Activated gamma-delta T cell treated with anti-CD3 and anti-CD28 coated beads, Interleukin-2, amount 50 U/mL, for 16 hours (primary cell): ENCODE measurements at regions not wholly inside any gene's neighbourhood (a gene's known extent, or its start where the extent isn't known, plus 50 kb on each side); places are given as distances from the start of the nearest gene placed in this dataset.

ENCODE experiments used
- DNase-seq: peaks from one replicate; pipeline ENCODE4 v3.0.0-alpha.2; 2020; ENCODE audit warnings: low read depth

DNA sequence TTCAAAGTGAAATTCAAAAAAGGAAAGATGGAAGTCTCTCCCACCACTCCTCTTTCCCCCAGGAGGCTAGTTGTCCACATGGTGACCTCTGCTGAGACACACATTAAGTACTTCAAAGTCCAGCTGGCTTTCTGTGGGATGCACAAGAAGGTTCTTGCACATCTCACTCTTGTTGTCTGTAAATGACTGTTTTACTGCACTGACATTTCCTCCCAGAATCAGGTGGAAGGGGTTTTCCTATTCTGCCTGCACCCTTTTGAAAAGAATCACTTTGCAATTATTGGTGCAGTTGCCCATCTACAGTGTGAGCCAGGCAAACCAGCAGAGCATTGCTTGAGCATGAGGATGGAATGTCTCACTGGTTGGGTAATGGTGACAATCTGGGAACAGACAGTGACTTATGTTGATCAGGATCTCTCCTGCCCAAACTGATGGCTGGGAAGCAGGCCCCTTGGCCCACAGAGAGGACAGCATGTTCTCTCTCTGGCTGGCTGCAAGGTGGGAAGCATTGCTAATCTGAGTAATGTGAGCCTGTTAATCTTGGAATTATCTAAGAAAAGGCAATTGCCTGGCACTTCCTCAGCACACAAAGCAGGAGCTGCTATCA lies 347.7 kb upstream of the SATB1 start:
- no peak for DNase-seq

DNA sequence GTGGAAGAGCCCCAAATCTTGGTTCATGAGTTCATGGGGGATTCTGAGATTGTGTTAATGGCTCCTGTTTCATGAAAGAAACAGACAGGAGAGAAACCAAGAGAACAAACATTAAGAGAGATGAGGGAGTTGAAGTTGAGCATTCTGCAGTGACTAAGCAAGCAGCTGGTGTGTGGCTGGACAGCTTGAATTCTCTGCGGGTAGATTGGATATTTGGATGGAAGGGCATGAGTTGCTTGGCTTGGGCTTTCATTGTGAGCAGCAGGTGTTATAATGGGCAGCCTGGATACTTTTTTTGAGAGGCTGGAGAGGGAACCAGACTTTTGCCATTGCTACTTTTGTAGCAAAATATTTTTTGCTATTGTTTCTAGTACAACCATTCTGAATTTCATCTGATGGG lies 346.8 kb upstream of the SATB1 start:
- no peak for DNase-seq

GRCh38 chr3:18770800-18771199 lies 345.7 kb upstream of the SATB1 start:
- DNase-seq: no peak

DNA sequence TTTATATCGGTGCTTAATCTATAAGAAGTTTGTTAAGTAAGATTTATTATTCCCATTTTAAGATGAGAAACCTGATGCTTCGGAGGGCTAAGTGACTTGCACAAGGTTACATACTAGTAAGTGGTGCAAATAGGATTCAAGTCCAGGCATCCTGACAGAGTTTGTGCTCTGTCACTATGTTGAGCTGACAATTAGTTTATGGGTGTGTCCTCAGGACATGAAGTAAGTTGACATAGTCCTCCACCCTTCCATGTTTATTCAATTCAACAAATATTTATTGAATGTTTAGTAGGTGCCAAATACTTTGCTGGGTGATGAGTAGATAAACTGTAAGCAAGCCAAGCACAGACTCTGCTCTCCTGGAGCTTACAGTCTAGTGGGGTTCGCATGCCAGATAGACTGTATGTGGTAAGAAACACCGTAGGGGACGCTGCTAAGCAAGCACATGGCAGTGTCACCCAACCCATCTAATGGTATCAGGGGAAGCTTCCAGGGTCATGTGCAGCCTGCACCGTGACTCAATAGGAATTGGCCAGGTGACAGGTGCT lies 342.7 kb upstream of the SATB1 start:
- no peak for DNase-seq

DNA sequence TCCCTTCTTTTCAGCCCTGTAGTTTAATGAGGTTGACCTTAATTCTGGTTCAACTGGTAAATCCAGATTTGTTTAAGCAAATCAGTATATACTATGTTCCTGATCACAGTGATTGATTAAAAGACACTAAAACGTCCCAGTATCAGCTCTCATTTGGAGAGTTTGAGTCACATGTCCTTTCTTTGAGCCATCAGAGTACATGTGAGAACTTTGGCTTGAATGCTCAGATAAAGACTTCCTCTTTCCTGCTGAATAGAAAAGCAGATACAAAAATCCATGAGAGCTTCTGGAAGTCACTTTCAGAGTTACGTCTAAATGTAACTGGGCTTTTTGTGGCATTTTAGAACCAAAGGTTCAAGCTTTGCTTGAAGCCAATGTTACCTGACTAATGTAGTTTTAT lies 341.8 kb upstream of the SATB1 start:
- no peak for DNase-seq

- no peak for DNase-seq
Observed at GRCh38 chr3:18765662-18766061, 340.5 kb upstream of the SATB1 start.

DNA sequence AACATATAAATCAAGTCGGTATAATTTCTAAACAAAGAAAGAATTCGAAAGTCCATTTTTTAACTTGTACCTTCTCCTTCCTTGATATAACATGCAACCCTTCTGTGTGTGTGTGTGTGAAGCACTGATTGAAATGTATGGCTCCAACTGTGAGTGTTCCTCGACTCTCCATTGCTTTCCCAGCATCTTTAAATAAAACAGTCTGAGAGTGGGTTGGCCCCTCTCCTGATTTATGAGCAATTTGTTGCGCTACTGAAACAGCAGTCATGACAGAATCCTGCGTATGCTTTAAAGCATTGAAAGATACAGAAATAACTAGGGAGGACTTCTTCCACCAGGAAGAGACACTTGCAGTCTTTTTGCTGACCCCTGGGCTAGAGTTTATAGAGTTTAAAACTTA lies 340.0 kb upstream of the SATB1 start:
- DNase-seq: no peak

DNA sequence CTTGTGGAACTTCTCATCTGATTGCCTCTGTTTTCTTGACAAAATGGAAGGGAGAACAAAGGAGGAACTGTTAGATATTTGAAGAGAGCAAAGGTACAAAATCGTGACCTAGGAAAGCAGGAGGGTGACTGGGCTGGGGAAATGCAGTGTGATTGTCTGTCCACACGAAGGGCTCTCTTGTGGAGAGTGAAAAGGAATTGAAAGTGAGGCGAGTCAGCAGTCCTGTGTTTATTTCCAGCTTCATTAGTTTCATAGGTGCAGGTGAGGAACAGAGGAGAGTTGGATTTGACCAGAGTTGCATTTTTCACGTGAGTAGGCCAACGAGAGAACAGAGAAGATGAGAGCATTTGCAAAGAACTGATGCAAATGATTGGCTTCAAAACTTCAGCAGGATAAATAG lies 336.4 kb upstream of the SATB1 start:
- DNase-seq: no peak

- DNase-seq: peak; percentile 12
Observed at GRCh38 chr3:18758047-18758704, 333.0 kb upstream of the SATB1 start.

DNA sequence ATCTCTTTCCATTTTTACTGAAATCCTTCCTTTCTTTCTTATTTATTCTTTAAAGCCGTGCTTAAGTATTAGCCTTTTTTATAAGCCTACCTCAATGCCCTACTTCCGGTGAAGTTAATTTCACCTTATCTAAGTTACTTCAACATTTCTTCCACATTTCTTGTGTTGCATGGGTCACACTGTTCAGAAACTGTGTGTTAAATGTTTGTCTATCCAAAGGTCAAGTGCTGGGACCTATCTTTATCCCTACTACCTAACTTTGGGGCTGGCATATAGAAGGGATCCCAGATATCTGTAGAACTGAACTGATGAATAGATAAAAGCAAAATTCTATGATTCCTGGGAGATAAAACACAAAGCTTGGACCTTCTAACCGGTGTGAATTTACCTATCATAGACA lies 332.3 kb upstream of the SATB1 start:
- DNase-seq: no peak

GRCh38 chr3:18752273-18752934 lies 327.3 kb upstream of the SATB1 start:
- no peak for DNase-seq

GRCh38 chr3:18751514-18751913 lies 326.4 kb upstream of the SATB1 start:
- DNase-seq: no peak

DNA sequence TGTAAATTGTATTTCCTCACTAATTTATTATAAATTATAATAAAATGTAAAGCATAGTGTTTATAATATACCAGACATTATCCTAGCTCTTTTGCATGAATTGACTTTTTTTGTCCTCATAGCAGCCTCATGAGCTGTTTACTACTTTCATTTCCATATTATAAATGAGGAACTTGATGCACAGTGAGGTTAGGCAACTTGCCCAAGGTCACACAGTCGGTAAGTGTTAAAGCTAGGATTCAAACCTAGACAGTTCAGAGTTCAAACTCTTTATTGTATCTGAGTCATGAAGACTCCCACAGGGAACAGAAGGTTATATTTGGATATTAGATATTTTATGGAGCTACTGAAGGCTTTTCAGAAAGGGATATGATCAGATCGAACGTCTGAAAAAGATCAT lies 322.2 kb upstream of the SATB1 start:
- DNase-seq: no peak

GRCh38 chr3:18745472-18745871 lies 320.3 kb upstream of the SATB1 start:
- no peak for DNase-seq

GRCh38 chr3:18744472-18744871 lies 319.3 kb upstream of the SATB1 start:
- DNase-seq: no peak

DNA sequence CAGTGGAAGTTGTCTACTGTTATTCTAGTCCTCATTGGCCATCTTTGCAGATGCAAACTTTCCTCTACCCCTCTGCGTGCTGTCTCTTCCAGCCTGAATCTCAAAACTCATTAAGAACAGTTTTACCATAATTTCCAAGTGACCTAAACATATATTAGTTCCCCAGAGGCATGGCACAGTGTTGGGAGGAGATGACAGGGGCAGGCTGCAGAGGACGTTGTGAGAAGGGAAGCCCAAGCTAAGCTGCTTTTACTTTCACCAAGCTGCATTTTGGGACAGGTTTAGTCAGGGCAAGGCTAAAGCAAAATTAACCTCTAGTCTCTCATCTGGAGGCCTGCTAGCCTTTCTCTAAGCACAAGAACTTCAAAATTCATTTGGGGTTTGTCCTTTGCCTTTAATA lies 318.6 kb upstream of the SATB1 start:
- no peak for DNase-seq

- DNase-seq: peak; percentile 29
Observed at GRCh38 chr3:18740631-18741583, 315.8 kb upstream of the SATB1 start.

DNA sequence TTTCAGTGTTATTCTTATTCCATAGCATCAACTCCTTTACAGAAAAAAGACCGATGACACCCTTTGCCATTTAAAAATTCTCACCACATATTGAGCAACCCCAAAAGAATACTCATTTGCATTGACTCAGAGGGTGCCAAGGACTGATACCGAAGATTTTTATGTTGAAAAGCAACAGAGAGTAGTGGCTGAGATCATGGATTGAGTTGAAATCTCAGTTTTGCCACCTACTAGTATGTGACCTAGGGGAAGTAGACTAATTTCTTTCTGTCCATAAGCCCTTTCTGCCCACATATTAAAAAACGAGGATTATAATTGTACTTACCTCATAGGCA lies 313.9 kb upstream of the SATB1 start:
- no peak for DNase-seq

DNA sequence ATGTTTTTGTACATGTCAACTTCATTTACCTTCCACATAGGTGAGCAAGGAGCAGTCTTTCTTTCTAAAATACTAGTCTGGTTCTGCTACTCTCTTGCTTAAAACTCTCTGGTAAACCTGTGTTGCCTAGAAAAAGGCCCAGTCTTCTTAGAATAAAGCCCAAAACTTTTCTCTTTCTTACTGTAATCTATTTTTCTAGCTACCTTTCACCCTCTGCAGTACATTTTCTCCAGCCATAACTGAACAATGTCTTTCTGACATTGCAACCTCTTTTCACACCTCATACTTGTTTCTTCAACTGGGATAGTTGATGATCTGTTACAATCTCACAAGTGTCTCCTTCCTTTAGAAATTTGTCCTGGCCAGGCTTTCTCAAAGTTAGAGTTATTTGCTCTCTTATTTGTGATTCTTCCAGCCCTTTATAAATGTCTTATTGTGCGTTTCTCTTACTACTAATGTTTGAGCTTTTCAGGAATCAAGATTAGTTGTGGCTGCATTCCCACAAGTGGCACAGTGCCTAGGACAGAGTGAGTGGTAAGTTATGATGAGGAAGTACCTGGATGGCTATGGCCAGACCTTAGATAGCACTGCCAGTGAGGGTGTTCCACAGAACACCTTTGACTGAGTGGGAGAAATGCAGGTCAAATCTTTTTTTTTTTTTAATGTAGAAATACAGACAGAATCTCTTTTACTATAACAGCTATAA lies 313.4 kb upstream of the SATB1 start:
- no peak for DNase-seq

DNA sequence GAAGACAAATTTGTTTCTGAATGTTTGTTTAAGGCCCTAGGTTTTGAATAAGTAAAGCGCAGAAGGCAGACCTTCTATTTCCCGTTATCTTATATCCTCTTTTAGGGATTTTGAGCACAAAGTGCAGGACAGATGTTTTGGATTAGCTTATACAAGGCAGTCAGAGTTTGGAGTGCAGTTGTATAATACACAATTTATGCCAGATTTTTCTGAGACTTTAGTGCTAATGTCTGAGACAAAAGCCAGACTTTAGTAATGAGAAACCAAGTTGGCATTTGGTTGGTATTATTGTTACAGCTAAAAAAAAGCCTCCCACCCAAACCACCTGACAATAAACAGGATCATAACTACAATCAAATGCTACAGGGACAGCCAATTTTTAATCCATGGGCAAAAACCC lies 309.9 kb upstream of the SATB1 start:
- DNase-seq: no peak

DNA sequence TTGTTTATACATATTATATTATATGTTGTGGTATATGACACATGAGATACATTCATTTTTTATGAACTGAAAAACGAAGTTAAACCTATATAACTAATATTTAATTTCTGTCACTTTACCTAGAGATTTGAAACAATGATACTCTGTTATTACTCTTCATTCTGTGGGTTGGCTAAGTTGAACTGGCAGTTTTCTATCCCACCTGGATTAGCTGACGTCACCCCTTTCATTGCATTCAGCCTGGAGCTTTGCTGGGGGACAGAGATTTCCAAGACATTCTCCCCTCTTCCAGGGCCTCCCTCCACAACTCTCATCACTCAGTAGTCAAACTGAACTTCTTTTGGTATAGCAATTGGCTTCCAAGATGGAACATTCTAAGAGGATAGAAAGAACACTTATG lies 309.2 kb upstream of the SATB1 start:
- DNase-seq: no peak

DNA sequence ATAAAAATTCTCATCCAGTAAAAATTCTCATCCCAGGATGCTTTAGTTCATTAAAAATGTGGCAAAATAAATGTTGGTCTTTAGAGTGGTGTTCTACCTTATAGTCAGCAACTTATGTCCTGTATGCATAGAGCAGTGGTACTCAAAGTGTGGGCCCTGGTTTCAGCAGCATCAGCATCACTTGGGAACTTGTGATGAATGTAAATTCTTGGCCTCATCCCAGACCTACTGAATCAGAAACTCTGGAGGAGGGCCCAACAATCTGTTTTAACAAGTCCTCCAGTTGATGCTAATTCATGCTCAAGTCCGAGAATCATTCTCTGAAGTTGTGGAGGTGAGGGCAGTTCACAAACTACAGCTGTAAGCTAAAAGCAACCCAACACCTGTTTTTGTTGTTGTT lies 307.3 kb upstream of the SATB1 start:
- DNase-seq: no peak
